ENCODE measurements at regions not wholly inside any gene's neighbourhood (a gene's known extent, or its start where the extent isn't known, plus 50 kb on each side); places are given as distances from the start of the nearest gene placed in this dataset.

DNA sequence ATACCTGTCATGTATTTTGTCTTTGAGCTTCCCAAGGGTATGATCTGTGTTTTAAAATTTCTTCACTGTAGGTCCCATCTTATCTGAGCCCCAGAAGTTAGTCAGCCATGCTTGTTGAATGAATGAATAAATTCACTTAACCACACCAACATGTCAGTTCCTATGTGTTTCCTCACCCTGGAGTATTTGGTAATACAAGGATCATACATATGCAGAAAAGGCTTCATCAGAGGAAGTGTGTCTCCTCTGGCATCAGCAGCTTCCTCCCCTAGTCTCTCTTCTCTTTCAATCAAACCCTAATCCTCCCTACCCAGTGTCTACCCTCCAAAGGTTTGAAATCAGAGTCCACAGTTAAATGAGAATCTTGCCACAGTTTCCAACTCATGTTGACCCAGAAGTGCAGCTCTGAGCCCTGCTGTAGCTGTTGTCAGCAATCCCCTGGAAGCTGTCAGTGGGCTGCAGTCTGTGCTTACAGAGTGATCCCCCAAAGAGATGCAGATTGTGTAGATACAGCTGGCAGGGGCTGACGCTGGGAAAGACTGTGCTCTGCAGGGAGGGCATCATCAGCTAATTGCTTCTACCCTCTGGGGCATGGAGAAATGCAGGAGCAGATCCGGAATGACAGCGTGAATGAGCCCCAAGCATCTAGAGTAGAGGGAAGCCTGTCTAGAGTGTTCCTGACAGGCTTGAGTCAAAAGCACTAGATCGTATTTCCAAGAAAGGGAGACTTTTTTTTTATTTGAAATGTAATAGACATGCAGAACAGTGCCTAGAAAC, 105.0 kb upstream of the WDR11 start:
- DNase-seq (ENCODE audit: low read depth) = no peak
- TF ChIP-seq, protein P1, sequence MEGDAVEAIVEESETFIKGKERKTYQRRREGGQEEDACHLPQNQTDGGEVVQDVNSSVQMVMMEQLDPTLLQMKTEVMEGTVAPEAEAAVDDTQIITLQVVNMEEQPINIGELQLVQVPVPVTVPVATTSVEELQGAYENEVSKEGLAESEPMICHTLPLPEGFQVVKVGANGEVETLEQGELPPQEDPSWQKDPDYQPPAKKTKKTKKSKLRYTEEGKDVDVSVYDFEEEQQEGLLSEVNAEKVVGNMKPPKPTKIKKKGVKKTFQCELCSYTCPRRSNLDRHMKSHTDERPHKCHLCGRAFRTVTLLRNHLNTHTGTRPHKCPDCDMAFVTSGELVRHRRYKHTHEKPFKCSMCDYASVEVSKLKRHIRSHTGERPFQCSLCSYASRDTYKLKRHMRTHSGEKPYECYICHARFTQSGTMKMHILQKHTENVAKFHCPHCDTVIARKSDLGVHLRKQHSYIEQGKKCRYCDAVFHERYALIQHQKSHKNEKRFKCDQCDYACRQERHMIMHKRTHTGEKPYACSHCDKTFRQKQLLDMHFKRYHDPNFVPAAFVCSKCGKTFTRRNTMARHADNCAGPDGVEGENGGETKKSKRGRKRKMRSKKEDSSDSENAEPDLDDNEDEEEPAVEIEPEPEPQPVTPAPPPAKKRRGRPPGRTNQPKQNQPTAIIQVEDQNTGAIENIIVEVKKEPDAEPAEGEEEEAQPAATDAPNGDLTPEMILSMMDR (IDR thresholded peaks at IDR 0.05; ENCODE audit: low read depth, low read length, missing control alignments) = no peak
- H3K4me3 ChIP-seq (ENCODE audit: low read depth, low read length) = no peak overlapping the region

DNA sequence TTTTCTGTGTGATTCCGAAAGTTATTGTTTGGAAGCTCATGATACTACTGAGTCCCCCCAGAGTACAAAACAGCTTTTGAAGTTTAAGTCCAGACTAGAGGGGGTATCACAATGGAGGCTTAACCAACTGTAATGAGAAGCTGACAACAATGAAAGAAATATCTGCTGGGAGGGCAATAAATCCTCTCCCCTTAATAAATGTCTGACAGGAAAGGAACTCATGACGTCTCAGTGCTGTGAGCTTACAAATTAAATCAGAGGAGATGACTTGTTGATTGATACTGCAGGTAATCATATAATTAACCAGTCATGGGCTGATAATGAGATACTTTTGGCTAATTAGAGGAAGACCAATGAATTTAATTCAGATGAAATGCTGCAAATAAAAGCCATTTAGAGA, 102.6 kb upstream of the WDR11 start:
- H3K4me3 ChIP-seq (ENCODE audit: low read depth, low read length) = no peak overlapping the region
- DNase-seq (ENCODE audit: low read depth) = no peak
- TF ChIP-seq, protein P1 (IDR thresholded peaks at IDR 0.05; ENCODE audit: low read depth, low read length, missing control alignments) = no peak

DNA sequence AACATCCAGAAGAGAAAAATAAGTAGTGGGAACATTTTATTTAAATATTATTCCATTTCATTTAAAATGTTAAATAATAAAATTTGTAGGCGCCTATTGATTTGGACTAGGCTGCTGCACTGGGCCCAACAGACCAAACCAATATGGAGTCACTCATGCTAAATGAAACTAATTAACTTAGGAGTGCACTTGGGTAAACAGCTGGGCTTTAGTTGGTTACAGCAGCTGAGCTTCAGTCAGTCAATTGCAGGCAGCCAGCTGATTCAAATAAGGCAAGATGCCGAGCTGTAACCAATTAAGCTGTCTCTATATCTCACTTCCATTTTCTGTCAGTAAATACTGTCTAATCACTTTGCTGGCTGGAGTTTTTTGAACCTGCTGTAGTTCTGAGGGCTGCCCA, 102.1 kb upstream of the WDR11 start:
- no peak for DNase-seq (ENCODE audit: low read depth)
- H3K4me3 ChIP-seq (ENCODE audit: low read depth, low read length) = no peak overlapping the region
- TF ChIP-seq, protein P1 (IDR thresholded peaks at IDR 0.05; ENCODE audit: low read depth, low read length, missing control alignments) = no peak

DNA sequence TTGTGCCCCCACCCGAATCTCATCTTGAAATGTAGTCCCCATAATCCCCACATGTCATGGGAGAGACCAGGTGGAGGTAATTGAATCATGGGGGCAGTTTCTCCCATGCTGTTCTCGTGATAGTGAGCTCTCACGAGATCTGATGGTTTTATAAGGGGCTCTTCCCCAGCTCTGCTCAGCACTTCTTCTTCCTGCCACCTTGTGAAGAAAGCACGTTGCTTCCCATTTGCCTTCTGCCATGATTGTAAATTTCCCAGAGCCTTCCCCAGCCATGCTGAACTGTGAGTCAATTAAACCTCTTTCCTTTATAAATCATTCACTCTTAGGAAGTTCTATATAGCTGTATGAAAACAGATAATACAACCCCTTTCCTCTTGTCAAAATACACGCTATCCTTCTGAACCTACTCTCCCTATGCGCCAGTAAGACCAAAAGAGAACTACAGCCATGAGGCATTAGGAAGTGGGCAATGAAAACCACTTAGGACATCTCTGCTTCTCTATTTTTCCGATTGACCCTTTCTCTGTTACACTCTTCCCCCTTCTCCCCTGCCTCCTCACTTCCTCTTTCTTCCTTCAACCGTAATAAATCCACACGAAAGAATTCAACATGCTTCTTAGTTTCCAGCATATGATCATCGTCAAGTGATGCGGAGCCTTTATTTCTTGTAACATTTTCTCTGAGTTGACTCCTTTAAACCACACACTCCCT, 101.2 kb upstream of the WDR11 start:
- TF ChIP-seq, protein P1 (IDR thresholded peaks at IDR 0.05; ENCODE audit: low read depth, low read length, missing control alignments) = no peak
- H3K4me3 ChIP-seq (ENCODE audit: low read depth, low read length) = no peak overlapping the region
- no peak for DNase-seq (ENCODE audit: low read depth)

DNA sequence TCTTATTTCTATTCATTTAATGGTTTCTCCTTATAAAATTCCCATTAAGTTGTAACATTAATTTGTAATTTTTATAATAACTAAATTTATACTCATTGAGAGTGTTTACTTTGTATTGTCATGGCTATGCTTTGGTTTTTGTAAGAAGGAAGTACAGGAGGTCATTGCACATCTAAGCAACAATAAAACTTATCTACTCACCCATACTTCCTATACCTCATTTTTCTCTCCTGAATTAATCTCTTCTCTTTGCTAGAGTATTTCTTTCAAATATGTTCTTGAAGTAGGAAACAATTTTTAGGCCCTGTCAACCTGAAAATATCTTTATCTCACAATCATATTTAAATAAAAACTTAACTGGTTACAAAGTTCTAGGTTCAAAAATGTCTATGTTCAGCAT, 95.4 kb upstream of the WDR11 start:
- no peak overlapping the region for H3K4me3 ChIP-seq (ENCODE audit: low read depth, low read length)
- TF ChIP-seq, protein P1 (IDR thresholded peaks at IDR 0.05; ENCODE audit: low read depth, low read length, missing control alignments) = no peak
- no peak for DNase-seq (ENCODE audit: low read depth)

DNA sequence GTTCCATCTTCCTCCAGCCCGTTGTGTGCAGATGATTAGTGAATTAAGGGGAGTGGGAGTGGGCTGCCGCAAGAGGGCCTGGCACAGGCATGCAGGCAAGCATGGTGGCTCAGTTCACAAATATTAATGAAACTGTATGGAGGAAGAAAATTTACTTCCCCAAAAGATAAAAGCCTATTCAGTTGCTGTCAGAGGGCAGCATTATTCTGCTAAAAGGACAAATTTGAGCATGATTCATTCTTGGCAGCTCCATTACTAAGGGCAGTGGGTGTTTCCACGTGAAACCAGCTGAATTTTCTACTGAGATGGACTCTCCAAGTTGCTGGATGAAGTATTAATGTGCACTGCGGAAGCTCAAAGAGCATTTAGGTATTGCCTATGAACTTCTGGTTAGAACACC, 90.9 kb upstream of the WDR11 start:
- no peak for DNase-seq (ENCODE audit: low read depth)
- TF ChIP-seq, protein P1 (IDR thresholded peaks at IDR 0.05; ENCODE audit: low read depth, low read length, missing control alignments) = no peak
- H3K4me3 ChIP-seq (ENCODE audit: low read depth, low read length) = no peak overlapping the region
